Spleen (tissue), 3 donors: ENCODE measurements at regions not wholly inside any gene's neighbourhood (a gene's known extent, or its start where the extent isn't known, plus 50 kb on each side); places are given as distances from the start of the nearest gene placed in this dataset.
"Not testable (repeated sequence)": the region's sequence is repeated elsewhere in the genome, so short reads cannot be mapped to it uniquely, and the experiment has no call there.

Source experiments
- POLR2A ChIP-seq, 3 donors: fragments of 450-650 bp; IDR thresholded peaks; one replicate each; pipeline ENCODE4 v1.5.1; 2017; ENCODE audit warnings: antibody characterized with exemption in 3 of 3, mild to moderate bottlenecking in 1 of 3
- POLR2AphosphoS5 ChIP-seq, 3 donors: sonication (generic); formaldehyde crosslinking; IDR thresholded peaks; one replicate each; pipeline ENCODE4 v1.5.1; 2017; ENCODE audit warnings: antibody characterized with exemption in 3 of 3

DNA sequence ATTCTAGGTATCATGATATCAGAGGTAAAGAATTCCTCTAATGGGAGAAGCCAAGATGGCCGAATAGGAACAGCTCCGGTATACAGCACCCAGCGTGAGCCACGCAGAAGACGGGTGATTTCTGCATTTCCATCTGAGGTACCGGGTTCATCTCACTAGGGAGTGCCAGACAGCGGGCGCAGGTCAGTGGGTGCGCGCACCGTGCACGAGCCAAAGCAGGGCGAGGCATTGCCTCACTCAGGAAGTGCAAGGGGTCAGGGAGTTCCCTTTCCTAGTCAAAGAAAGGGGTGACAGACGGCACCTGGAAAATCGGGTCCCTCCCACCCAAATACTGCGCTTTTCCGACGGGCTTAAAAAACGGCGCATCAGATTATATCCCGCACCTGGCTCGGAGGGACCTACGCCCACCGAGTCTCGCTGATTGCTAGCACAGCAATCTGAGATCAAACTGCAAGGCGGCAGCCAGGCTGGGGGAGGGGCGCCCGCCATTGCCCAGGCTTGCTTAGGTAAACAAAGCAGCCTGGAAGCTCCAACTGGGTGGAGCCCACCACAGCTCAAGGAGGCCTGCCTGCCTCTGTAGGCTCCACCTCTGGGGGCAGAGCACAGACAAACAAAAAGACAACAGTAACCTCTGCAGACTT lies 70.4 kb upstream of the ALCAM start:
- TF ChIP-seq POLR2A, POLR2AphosphoS5 (IDR thresholded peaks at IDR 0.05): not testable (repeated sequence)
